CD8-positive, alpha-beta memory T cell (primary cell): ENCODE measurements at regions not wholly inside any gene's neighbourhood (a gene's known extent, or its start where the extent isn't known, plus 50 kb on each side); places are given as distances from the start of the nearest gene placed in this dataset.

ENCODE experiments used
- CTCF ChIA-PET: fragments of 350-600 bp; sonication (Branson Sonifier 250); formaldehyde crosslinking; loops from one replicate; lab custom pipeline; 2021; ENCODE audit warnings: antibody characterized with exemption; lab: Charles Lee
- POLR2A ChIA-PET: fragments of 350-600 bp; sonication (Branson Sonifier 250); formaldehyde crosslinking; loops from one replicate; lab custom pipeline; 2021; ENCODE audit warnings: antibody characterized with exemption; lab: Charles Lee
- DNase-seq, 5 donors: peaks; one replicate each; pipeline versions ENCODE4 v3.0.0 to v3.0.0-alpha.2; 2020 to 2022; ENCODE audit warnings: mixed read lengths in 1 of 5
- H3K27ac ChIP-seq: one replicate; pipeline ENCODE4 v1.7.0; 2013; ENCODE audit warnings: low read depth, mild to moderate bottlenecking, low read length, moderate library complexity
- H3K27me3 ChIP-seq: 2 replicates; pipeline ENCODE4 v1.7.0; 2013; ENCODE audit warnings: low read length, mild to moderate bottlenecking; ENCODE audit not compliant: insufficient read depth, poor library complexity, severe bottlenecking
- H3K36me3 ChIP-seq: 2 replicates; pipeline ENCODE4 v1.7.0; 2013; ENCODE audit warnings: mild to moderate bottlenecking, low read length, moderate library complexity; ENCODE audit not compliant: insufficient read depth
- H3K4me1 ChIP-seq: 2 replicates; pipeline ENCODE4 v1.7.0; 2013; ENCODE audit warnings: mild to moderate bottlenecking, low read length, moderate library complexity; ENCODE audit not compliant: insufficient read depth
- H3K4me3 ChIP-seq: 2 replicates; pipeline ENCODE4 v1.7.0; 2013; ENCODE audit warnings: mild to moderate bottlenecking, low read length
- H3K9me3 ChIP-seq: 2 replicates; pipeline ENCODE4 v1.7.0; 2013; ENCODE audit warnings: mild to moderate bottlenecking, low read length
- H3K27ac Mint-ChIP-seq, 8 donors: one replicate each; pipeline ENCODE4 v1.8.0; 2020 to 2021; ENCODE audit warnings: mixed read lengths in 8 of 8, mild to moderate bottlenecking in 6 of 8, inconsistent platforms in 3 of 8, moderate library complexity in 3 of 8
- H3K27me3 Mint-ChIP-seq, 2 donors: one replicate each; pipeline ENCODE4 v1.8.0; 2020 to 2021; ENCODE audit warnings: mixed read lengths in 2 of 2, mild to moderate bottlenecking in 1 of 2, moderate library complexity in 1 of 2
- H3K36me3 Mint-ChIP-seq, 3 donors: one replicate each; pipeline ENCODE4 v1.8.0; 2020 to 2021; ENCODE audit warnings: mixed read lengths in 3 of 3, inconsistent platforms in 1 of 3, mild to moderate bottlenecking in 1 of 3
- H3K4me1 Mint-ChIP-seq, 3 donors: one replicate each; pipeline ENCODE4 v1.8.0; 2020 to 2021; ENCODE audit warnings: mixed read lengths in 3 of 3, inconsistent platforms in 1 of 3, mild to moderate bottlenecking in 1 of 3
- H3K4me3 Mint-ChIP-seq, 7 donors: one replicate each; pipeline ENCODE4 v1.8.0; 2020 to 2021; ENCODE audit warnings: mixed read lengths in 7 of 7, mild to moderate bottlenecking in 6 of 7, moderate library complexity in 4 of 7, inconsistent platforms in 2 of 7
- H3K9me3 Mint-ChIP-seq, 5 donors: one replicate each; pipeline ENCODE4 v1.8.0; 2020 to 2022; ENCODE audit warnings: mixed read lengths in 5 of 5, mild to moderate bottlenecking in 3 of 5, moderate library complexity in 2 of 5, inconsistent platforms in 1 of 5

DNA sequence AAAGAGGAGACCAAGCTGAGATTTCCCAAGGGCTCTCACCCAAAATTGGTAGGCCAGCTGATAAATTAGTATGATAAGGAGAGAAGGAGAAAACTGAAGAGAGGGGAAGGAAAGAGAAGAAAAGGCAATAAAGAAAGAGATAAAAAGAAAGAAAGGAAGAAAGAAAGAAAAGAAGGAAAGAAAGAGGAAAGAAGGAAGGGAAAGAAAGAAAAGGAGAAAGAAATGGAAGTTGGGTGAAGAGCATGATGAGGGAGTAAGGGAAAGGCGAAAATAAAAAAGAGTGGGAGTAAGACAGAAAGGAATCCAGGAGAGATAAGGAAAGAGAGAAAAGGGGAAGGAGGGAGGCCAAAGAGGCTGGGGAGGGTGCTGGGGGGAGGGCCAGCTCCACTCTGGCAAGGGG lies 95.4 kb downstream of the MRM1 start:
- no peaks in the 10 kb centered on the region for H3K4me1 Mint-ChIP-seq
- H3K36me3 Mint-ChIP-seq, result peaks cover 0 to 10% (median 2%) of the 10 kb centered on the region in 3 donors
- H3K27me3 Mint-ChIP-seq, result peaks cover 23 to 60% of the 10 kb centered on the region in 2 donors
- DNase-seq, result no peak
- H3K4me3 Mint-ChIP-seq, result peak overlapping the region in 1 of 7 donors; percentile 48
- no peaks in the 10 kb centered on the region for H3K9me3 ChIP-seq
- H3K36me3 ChIP-seq, result no peaks in the 10 kb centered on the region
- POLR2A ChIA-PET, result no interaction called here
- no peak overlapping the region for H3K4me3 ChIP-seq
- CTCF ChIA-PET, result interaction anchor here (0.7 kb wide), 1 partner anchor 9 kb away, joined by 3 read pairs; no protein-coding TSS in a partner anchor
- no peaks in the 10 kb centered on the region for H3K4me1 ChIP-seq
- H3K27ac Mint-ChIP-seq, result no peak overlapping the region
- H3K27me3 ChIP-seq, result no peaks in the 10 kb centered on the region
- H3K9me3 Mint-ChIP-seq, result peaks cover 0 to 3% (median 0%) of the 10 kb centered on the region in 5 donors
- H3K27ac ChIP-seq, result no peak overlapping the region

DNA sequence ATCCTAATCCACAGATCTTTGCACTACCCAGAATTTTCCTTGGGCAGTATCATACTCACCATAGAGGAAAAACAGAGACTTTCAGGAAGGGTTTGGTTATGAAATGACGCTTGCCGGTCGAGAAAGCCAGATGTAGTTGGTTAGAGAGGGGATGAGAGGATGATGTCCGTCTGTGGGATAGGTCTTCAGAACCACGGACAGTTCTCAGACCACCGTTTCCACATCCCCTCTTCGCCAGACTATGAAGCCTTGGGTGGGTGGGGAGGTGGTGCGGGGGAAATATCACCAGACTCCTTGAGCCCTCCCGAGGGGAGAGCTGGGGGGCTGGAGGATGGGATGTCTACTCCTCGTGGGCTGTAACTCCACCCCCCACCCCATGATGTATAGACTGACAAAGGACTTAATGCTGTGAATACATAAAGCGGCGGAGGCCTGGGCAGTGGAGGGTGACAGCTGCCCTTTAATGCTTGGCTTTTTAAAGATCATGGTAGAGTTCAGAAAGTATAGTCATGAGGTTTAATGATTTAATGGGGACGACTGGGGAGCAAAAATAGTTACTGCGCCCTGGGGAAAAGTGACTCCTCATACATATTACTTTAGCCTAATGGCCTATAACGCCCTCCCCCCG lies 96.6 kb downstream of the MRM1 start:
- H3K27ac Mint-ChIP-seq, result no peak overlapping the region
- no peaks in the 10 kb centered on the region for H3K36me3 ChIP-seq
- H3K4me3 ChIP-seq, result no peak overlapping the region
- H3K27me3 Mint-ChIP-seq, result peaks cover 28 to 72% of the 10 kb centered on the region in 2 donors
- no peak overlapping the region for H3K27ac ChIP-seq
- no peaks in the 10 kb centered on the region for H3K27me3 ChIP-seq
- peaks cover 0 to 3% (median 0%) of the 10 kb centered on the region in 5 donors for H3K9me3 Mint-ChIP-seq
- CTCF ChIA-PET, result interaction anchor here (0.9 kb wide), 1 partner anchor 53 kb away, joined by 3 read pairs; no protein-coding TSS in a partner anchor
- no peaks in the 10 kb centered on the region for H3K4me1 Mint-ChIP-seq
- no peaks in the 10 kb centered on the region for H3K4me1 ChIP-seq
- peaks cover 0 to 10% (median 4%) of the 10 kb centered on the region in 3 donors for H3K36me3 Mint-ChIP-seq
- no peak overlapping the region for H3K4me3 Mint-ChIP-seq
- no peaks in the 10 kb centered on the region for H3K9me3 ChIP-seq
- no peak for DNase-seq
- POLR2A ChIA-PET, result no interaction called here

GRCh38 chr17:36701429-36702099 lies 100.2 kb downstream of the MRM1 start:
- CTCF ChIA-PET, result no interaction called here
- DNase-seq, result no peak
- Mint-ChIP-seq H3K4me3 (no peak overlapping the region), H3K4me1 (peaks cover 0 to 4% (median 0%) of the 10 kb centered on the region in 3 donors), H3K9me3 (peaks cover 0 to 3% (median 0%) of the 10 kb centered on the region in 5 donors), H3K27me3 (peaks cover 31 to 85% of the 10 kb centered on the region in 2 donors), H3K36me3 (peaks cover 0 to 10% (median 4%) of the 10 kb centered on the region in 3 donors), H3K27ac (no peak overlapping the region)
- Histone ChIP-seq H3K4me3 (no peak overlapping the region), H3K4me1 (no peaks in the 10 kb centered on the region), H3K27ac (no peak overlapping the region), H3K9me3 (no peaks in the 10 kb centered on the region), H3K36me3 (no peaks in the 10 kb centered on the region), H3K27me3 (peaks cover 12% of the 10 kb centered on the region)
- POLR2A ChIA-PET, result no interaction called here

GRCh38 chr17:36702636-36703035 lies 101.3 kb downstream of the MRM1 start:
- peaks cover 0 to 10% (median 4%) of the 10 kb centered on the region in 3 donors for H3K36me3 Mint-ChIP-seq
- Histone ChIP-seq H3K4me3 (no peak overlapping the region), H3K27ac (no peak overlapping the region), H3K9me3 (no peaks in the 10 kb centered on the region), H3K27me3 (peaks cover 12% of the 10 kb centered on the region), H3K4me1 (no peaks in the 10 kb centered on the region), H3K36me3 (no peaks in the 10 kb centered on the region)
- H3K4me3 Mint-ChIP-seq, result no peak overlapping the region
- peaks cover 0 to 4% (median 0%) of the 10 kb centered on the region in 3 donors for H3K4me1 Mint-ChIP-seq
- H3K27ac Mint-ChIP-seq, result no peak overlapping the region
- peaks cover 28 to 76% of the 10 kb centered on the region in 2 donors for H3K27me3 Mint-ChIP-seq
- POLR2A ChIA-PET, result no interaction called here
- peaks cover 0 to 3% (median 0%) of the 10 kb centered on the region in 5 donors for H3K9me3 Mint-ChIP-seq
- CTCF ChIA-PET, result no interaction called here
- no peak for DNase-seq

- POLR2A ChIA-PET, result no interaction called here
- Mint-ChIP-seq H3K36me3 (peaks cover 0 to 10% (median 4%) of the 10 kb centered on the region in 3 donors), H3K4me3 (no peak overlapping the region), H3K27ac (no peak overlapping the region), H3K27me3 (peaks cover 19 to 63% of the 10 kb centered on the region in 2 donors), H3K4me1 (peaks cover 0 to 4% (median 0%) of the 10 kb centered on the region in 3 donors), H3K9me3 (peaks cover 0 to 3% (median 0%) of the 10 kb centered on the region in 5 donors)
- CTCF ChIA-PET, result no interaction called here
- H3K27ac ChIP-seq, result no peak overlapping the region
- H3K36me3 ChIP-seq, result no peaks in the 10 kb centered on the region
- DNase-seq, result peak in 4 of 5 donors; percentile 20 to 57 (median 26)
- H3K4me3 ChIP-seq, result no peak overlapping the region
- H3K4me1 ChIP-seq, result no peaks in the 10 kb centered on the region
- peaks cover 12% of the 10 kb centered on the region for H3K27me3 ChIP-seq
- H3K9me3 ChIP-seq, result no peaks in the 10 kb centered on the region
Observed at GRCh38 chr17:36703860-36704266, 102.5 kb downstream of the MRM1 start.

DNA sequence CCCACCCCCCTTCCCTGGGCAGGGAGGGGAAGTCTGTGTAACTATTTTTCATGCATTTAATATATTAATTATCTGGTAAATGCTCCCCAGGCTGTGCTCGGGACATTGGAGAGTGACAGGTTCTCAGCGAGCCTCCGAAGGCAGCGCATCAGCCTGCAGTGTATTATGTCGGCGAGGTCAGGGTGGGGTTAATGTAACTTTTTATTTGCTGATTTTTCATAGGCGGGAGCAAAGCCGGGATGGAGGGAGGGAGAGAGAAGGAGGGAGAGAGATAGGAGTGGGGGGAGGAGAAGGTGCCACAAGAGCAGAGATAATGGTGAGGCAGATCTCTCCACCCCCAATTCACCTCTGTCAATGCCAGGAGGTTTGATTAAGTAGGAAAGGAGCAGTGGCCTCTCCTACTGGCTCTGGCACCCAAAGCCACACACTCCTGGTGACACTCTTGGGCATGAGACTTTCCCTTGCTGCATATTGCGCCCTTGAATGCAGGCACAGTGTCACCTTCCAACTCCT lies 104.0 kb downstream of the MRM1 start:
- ChIA-PET POLR2A (no interaction called here), CTCF (interaction anchor here (0.6 to 2.4 kb wide), 6 partner anchors 9 to 76 kb away, joined by 3 to 10 read pairs (median 4); no protein-coding TSS in a partner anchor)
- H3K36me3 Mint-ChIP-seq, result peaks cover 0 to 10% (median 4%) of the 10 kb centered on the region in 3 donors
- H3K4me3 Mint-ChIP-seq, result no peak overlapping the region
- H3K27me3 Mint-ChIP-seq, result peaks cover 18 to 49% of the 10 kb centered on the region in 2 donors
- Histone ChIP-seq H3K36me3 (no peaks in the 10 kb centered on the region), H3K27ac (no peak overlapping the region), H3K9me3 (no peaks in the 10 kb centered on the region), H3K4me1 (no peaks in the 10 kb centered on the region), H3K27me3 (peaks cover 12% of the 10 kb centered on the region), H3K4me3 (no peak overlapping the region)
- H3K9me3 Mint-ChIP-seq, result peaks cover 0 to 3% (median 0%) of the 10 kb centered on the region in 5 donors
- H3K27ac Mint-ChIP-seq, result no peak overlapping the region
- H3K4me1 Mint-ChIP-seq, result peaks cover 0 to 4% (median 0%) of the 10 kb centered on the region in 3 donors
- DNase-seq, result no peak

DNA sequence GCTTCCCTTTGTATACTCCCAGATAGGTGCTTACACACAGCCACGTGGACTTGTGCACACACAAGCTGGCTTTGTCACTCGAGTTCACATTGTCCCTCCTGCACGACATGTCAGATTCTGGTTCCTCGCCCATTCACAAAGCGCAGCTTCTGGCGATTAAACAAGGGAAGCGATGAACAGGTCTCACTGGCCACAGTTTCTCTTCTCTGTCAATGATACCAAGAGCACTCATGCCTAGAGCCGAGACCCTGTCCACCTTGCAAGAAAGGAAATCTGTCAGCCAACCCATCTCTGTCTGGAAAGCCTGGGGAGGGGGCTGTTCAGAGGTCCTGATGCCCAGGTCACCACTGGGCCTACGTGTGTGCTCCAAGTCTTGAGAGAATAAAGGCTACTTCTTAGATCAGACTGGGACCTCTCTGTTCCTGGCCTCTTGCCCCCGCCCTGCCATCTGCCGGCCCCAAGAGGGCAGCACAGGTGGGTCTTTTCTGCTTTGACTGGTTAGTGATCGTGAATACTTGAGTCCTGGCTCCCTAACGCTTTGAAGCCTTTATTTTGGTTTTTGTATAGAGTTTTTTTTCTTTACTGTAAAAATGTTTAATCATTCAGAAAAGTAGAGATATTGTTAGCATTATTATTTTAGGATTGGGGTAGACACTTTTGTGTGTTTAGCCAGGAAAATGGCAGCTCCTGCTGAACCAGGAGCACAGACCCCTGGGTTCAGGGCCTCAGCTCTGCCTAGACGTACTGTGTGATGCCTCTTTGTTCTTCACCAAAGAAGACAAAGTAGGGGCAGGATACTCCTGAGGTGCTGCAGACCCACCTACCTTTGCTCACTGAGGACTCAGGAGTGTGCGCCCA lies 104.7 kb downstream of the MRM1 start:
- DNase-seq, result peak; percentile 17 to 62 (median 20)
- CTCF ChIA-PET, result interaction anchor here (0.6 to 2.4 kb wide), 10 partner anchors 8 to 103 kb away, joined by 3 to 10 read pairs (median 4); no protein-coding TSS in a partner anchor
- Histone ChIP-seq H3K9me3 (no peaks in the 10 kb centered on the region), H3K4me3 (no peak overlapping the region), H3K4me1 (no peaks in the 10 kb centered on the region), H3K36me3 (no peaks in the 10 kb centered on the region), H3K27me3 (peaks cover 12% of the 10 kb centered on the region), H3K27ac (no peak overlapping the region)
- H3K4me3 Mint-ChIP-seq, result no peak overlapping the region
- POLR2A ChIA-PET, result no interaction called here
- H3K9me3 Mint-ChIP-seq, result peaks cover 0 to 3% (median 0%) of the 10 kb centered on the region in 5 donors
- peaks cover 0 to 4% (median 0%) of the 10 kb centered on the region in 3 donors for H3K4me1 Mint-ChIP-seq
- H3K36me3 Mint-ChIP-seq, result peaks cover 0 to 5% (median 4%) of the 10 kb centered on the region in 3 donors
- no peak overlapping the region for H3K27ac Mint-ChIP-seq
- peaks cover 16 to 43% of the 10 kb centered on the region in 2 donors for H3K27me3 Mint-ChIP-seq
